GM19468 (cell line): ENCODE measurements at regions not wholly inside any gene's neighbourhood (a gene's known extent, or its start where the extent isn't known, plus 50 kb on each side); places are given as distances from the start of the nearest gene placed in this dataset.

Experiments used
- ATAC-seq: cut with Tn5 transposase; IDR thresholded peaks from one replicate; pipeline ENCODE4 v1.9.1; 2021; ENCODE audit warnings: mild to moderate bottlenecking, moderate library complexity, moderate number of reproducible peaks; ENCODE audit not compliant: unreplicated experiment; ENCODE audit errors: extremely low read depth

DNA sequence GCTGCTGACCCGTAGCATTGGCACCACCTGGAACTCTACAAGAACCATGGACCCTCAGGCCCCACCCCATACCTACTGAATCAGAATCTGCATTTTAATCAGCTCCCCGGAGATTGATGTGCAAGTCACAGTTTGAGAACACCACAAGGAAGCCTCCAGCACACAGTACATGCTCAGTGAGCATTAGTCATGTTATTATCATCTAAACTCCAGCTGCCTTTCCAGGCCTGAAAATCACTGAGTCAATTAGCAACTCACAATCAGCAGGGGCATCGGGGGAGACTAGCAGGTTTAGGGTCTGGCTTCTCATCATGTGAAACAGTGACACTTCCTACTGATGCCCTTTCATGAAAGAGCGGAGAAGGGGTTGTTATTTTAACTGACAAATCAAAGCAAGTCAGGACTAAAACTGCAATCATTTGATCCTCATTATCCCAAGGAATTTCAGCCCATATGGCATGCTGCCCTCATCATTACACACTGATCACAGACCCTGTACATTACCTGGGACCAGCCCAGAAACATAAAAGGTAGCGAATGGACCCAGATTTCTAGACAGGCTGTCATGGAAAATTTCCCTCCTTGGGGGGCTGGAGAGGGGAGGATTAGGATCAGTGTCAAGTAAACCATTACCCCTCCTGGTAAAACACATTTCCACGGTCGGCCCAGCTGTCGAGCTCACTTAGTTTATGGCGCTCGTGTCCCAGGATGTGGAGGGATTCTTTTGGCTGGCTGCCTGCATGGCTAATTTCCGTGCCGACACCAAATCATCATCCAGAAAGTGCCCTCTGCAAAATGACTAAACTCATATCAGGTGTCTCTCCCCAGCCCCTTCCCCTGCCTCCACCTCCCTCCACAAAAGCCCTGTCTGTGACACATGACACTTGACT lies 122.8 kb downstream of the PRLHR start:
- ATAC-seq, result no peak

DNA sequence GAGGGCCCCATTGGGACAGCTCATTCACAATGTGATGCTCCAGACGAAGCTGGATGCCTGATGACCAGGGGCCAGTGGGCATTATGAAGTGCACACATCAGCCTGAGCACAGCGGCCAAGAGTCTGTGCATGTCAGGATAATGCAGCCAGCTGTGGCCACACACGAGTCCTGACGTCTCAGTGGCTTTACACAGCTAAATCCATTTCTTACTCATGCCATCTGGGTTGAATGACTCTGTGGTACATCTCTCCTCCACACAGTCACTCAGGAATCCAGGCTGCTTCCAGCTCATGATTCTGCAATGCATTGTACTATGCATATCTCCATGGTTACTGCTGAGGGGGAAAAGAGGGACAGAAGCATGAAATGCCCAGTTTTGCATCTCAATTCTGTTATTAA lies 123.6 kb downstream of the PRLHR start:
- no peak for ATAC-seq

DNA sequence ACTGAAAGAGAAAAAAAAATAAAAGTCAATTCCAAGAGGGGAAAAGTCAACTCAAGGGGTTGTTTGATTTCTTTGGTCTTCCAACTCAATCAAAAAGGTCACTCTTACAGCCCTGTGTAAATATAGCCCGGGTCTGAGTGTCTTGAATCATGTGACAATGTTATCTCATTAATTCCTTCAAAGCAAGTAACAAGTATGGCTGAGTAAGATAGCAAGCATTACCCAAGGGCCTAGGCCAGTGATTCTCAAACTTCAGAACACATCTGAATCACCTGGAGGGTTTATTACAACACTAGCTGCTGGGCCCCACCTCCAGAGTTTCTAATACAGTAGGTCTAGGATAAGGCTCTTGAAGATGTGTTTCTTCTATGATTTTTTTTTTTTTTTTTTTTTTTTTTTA lies 125.0 kb downstream of the PRLHR start:
- no peak for ATAC-seq

DNA sequence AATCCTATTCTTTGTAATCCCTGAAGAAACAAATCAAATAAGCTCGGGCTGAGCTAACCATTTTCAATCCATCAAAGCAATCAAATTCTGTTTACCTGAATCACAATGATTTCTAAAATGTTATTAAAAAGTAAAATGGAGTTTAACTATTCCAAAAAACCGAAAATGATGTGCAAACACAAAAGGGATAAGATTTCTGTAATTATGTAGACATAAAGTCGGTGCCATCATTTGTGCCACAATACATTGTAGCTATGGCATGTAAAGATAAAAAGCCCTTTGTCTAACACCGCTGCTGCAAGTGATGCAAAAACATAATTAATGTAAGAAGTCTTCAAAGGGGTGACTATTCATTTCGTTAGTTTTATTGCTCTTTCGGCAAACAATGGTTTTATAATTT lies 125.1 kb upstream of the FAM204A start:
- no peak for ATAC-seq

DNA sequence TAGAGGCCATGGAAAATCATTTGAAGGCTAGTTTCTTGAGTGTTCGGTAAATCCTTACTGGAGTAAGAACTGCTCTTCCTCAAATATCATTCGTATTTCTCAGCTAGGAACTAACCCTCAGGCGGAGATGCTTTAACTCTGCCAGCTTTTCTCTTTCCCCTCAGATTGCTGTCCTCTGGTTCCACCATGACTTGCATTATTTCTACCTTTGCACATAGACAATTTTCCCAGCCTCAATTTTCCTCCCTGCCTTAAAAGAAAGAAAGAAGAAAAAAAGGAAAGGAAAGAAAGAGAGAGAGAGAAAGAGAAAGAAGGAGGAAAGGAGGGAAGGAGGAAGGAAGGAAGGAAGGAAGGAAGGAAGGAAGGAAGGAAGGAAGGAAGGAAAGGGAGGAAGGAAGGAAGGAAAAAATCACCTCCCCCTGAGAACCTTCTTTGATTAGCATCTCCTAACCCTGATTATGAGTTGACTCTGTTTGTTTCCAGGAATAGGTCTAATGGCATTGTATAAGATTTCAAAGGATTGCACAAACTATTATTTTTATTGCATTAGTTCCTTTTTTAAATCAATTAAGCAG lies 123.3 kb upstream of the FAM204A start:
- ATAC-seq, result no peak

DNA sequence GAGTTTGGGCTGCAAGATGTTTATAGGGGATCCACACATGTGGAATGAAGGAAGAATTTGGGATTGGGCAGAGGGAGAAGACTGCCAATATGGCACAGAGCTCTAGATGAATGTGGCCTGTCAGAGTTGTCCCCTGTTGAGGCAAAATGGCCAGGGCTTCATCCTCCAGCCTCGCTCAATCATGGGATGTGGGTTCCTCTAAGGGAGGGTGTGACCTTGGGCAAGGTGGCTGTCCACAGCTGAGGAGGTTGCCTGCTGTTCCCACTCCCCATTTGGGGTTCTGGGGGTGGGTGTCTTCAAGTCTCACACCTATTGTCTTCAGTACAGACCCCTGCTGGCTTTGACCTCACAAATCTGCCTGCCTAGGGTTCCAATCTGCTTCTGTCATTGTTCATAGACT lies 121.6 kb upstream of the FAM204A start:
- ATAC-seq, result no peak

DNA sequence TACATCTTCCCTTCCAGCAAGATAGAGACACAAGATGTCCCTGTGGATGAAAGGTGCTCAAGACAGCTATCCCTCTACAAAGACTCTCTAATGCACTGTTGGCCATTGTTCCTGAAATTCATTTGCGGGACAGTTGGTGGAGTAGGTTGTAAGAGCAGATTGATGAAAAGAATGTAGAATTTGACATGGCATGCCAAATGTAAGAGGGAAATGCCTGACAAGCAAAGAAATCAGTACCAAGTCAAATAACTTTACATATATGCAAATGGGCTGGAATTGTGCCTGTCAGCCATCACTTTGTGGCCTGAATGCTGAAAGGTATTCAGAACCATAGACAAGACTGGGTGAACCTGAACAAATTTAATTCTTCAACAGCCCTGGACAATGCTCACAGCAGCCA lies 120.3 kb upstream of the FAM204A start:
- ATAC-seq, result no peak

DNA sequence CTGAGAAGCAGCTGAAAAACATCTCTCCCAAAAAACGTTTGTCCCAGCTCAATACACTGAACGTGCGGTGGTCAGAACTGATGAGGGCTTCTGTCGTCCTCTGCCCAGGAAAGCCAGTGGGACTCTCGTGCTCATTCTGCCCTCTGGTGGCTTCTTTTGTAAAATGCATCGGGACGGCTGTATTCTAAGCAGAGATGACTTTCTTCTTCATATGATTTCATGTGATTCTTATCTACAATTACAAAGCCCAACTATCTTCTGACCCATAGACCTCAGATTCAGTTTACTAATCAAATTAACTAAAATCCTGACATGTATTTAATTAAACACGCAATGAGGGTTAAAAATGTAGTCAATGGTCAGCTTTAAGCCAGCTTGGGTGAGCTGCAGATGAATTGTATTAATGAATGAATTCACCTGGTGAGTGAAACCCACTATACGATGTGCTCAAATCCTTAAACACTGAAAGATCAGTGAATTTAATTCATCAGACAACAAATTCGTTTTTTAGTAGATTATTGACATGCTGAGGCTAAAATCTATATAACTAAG lies 117.6 kb upstream of the FAM204A start:
- ATAC-seq, result peak; percentile 71

DNA sequence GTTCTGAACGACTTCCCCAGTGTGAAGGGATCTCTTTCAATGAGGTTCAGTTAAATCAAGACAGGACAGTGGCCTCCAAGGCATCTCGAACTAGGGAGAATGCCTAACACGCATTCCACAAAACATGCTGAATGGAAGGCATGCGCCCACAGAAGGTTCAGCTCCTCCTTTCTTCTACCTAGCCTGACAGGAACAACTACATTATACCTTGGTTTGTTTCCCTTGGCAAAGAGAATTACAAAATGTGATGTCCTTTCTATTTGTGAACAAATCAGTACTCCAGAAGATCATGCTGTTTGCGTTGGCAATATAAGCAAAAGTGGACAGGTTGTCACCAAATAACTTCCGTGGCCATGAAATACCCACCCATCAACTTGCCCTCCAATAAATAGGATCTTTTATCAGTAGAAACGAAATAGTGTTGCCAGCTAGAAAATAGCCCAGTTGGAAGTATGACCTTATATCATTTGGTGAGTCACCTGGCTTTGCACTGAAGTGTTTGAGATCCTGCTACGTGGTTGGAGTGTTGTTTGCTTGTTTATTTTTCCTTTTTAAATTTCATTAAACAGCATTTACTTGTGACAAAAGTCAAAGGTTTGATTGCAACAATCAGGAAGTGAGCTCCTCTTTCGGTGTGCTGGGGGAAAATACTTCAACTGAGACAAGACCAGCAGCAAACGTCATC lies 117.0 kb upstream of the FAM204A start:
- no peak for ATAC-seq

DNA sequence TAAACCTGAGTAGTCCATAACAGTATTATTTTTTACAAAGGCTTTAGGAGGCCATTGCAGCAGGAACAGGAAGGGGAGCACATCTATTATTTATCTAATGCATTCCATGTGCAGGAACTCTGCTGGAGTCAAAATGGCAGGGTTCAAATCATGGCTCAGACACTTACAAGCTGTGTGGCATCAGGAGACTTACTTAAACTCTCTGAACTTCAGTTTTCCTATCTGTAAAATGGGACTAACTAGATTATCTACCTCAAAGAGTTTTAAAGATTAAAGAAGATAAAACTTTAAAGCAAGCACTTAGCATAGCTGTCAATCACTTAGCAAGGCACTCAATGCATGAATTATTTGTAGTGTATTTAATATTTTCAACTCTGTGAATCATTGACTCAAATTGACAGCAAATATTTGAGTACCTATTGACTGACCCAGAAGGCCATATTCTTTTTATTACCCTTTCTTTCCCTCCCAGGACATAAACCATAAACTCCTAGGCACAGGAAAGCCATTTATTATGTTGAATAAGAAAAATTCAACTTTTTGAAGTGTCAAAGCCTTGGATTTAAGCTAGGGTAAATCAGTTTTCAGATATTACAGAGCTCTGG lies 115.8 kb upstream of the FAM204A start:
- ATAC-seq, result no peak

DNA sequence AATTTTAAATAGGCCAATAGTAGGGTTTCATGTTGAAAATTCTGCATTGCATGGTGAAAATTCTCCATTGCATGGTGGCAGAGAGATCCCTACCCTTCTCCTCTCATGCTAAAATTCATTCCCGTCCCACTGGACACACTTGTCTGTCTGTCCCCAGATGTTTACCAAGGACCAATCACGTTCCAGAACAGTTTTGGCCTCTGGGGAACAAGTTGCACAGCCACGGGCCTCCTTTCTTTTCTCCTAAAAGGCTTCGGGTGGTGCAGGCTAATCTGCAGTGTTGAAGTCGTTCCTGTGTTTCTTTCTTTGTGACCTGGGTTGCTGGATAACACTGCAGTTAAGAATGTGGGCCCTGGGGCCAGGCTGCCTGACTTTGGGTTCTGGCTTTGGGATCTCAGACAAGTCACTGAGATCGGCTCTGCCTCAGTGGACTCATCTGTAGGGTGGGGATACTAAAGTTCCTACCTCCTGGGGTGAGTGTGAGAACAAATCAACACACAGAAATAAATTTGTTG lies 113.1 kb upstream of the FAM204A start:
- no peak for ATAC-seq

DNA sequence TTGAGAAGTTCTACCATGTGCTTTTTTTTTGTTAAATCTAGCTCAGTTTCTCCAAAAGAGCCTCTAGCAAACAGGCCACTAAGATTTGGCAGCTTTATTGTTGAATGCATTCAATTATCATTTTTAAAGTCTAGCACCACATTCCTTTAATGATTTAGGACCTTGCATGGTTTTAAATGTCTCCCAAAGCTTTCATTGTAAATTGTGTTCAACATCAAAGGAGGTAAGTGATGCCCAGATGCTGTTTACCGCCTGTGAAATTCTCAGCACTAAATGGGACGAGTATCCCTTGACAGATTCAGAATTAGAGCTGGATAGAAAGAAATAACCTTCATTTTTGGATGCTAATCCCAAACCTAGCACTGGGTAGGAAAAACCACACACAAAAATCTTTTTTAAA lies 112.1 kb upstream of the FAM204A start:
- ATAC-seq, result no peak

DNA sequence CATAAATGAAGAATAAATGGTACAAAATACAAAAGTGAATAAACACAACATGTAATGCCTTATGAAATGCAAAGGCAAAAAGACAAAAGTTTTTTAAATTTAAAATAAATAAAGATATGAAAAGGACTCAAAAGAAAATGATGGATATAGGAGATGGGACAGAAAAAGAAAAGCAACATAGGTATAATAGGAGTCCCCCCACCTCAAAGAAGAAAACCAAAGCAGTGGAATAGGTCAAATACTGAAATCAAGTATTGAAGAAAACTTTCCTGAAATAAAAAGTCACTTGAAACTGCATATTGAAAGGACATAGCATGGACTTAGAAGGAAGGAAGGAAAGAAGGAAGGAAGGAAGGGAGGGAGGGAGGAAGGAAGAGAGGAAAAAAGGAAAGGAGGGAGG lies 110.0 kb upstream of the FAM204A start:
- ATAC-seq, result no peak

DNA sequence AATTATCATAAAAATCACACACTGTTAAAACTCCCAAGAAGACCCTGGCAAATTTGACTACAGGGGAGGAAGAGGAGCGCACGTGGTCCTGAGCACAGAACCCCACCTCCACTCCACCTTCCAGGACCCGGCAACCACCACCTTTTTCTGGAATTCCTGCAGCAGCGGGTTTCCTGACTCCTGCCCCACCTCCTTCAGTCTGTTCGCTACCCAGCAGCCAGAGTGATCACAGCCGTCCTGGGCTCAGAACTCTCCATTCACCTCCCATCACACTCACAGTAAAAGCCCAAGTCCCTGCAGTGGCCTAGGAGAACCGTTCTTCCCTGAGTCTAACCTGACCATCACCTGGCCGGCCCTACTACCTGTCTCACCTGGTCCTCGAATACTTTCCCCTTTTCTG lies 107.4 kb upstream of the FAM204A start:
- ATAC-seq, result no peak

DNA sequence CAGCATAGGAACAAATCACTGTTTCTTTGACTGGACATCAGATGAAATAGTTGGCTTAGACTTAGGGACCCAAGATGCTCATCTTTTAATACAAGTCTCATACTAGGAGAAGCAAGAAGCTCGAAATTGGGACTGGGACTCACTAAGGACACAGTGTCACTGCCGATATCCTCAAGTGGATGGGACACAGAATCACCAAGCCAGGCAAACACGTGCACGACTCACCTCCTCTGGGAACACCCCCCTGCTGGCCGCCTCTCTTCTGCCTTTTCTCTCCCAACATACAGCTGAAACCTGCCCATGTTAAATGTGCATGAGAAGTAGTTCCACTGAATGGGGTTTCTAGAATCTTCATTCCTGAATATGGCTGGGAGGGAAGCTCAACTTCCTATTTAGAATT lies 106.6 kb upstream of the FAM204A start:
- no peak for ATAC-seq

DNA sequence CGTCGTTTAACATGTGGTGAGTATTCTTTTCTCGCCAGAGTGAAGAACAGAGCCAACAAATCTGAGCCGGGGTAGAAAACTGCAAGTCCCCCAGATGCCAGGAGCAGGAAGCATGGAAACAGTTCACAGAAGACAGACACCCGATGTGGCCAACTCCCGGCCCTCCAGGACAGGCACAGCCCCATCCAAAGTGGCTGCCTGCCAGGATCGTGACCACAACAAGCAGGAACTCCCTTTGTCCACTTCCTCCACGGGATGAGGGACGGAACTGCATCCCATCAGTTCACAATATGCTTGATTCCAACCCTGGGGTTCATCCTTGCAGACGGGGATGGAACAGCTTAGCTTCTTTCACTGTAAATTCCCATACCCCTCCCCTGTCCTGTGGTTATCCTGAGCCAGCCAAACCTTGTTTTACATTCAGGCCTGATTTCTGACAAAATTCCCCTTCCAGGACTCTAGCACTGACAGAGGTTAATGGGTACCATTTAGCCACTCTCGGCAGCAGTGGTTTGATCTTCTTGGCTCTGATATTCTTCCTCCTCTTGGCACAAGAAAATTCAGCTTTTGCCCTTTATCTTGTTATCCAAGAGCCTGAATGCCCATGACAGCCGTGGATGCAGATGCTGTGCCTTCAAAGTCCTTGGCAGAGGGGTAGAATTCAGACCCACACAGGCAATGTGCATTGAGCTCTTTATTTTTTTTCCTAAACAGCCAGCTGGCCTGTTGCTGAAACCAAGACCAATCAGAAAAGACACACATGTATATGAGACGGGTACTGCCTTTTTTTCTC lies 105.5 kb upstream of the FAM204A start:
- ATAC-seq, result no peak

DNA sequence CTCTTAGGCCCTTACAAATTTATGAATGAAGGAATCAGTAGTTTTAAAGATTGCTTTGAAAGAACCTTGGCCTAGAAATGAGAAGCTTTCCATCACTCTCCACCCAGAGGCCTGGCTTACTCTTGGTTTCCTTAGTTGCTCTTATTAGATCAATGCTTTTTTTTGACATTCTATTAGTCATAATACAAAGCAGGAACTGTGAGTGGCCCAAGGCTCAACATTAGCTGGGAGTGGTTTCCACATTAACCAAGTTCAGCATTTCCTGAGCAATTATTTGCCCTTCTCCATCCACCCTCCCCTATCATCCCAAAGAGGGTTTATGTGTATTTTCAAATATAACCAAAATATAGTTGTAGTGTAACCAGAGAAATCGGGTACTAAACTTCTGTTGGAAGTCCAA lies 103.4 kb upstream of the FAM204A start:
- ATAC-seq, result no peak

DNA sequence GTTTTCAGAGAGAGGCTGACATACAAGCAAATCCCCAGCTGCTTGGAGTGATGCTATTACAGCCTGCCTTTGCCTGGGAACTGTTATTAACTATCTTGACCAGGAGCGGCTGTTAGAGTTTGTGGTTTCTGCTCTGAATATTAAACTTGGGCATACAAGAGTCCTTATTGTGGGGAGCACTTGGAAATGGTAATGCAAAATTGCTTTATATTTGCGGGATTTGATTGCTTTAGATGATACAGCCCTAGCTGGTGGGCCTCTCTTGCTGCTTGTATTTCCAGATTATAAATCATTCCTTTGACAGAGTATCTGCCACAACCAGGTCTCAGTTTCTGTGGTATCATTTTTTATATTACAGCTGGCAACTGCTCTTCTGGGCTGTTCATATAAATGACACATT lies 101.9 kb upstream of the FAM204A start:
- ATAC-seq, result no peak

DNA sequence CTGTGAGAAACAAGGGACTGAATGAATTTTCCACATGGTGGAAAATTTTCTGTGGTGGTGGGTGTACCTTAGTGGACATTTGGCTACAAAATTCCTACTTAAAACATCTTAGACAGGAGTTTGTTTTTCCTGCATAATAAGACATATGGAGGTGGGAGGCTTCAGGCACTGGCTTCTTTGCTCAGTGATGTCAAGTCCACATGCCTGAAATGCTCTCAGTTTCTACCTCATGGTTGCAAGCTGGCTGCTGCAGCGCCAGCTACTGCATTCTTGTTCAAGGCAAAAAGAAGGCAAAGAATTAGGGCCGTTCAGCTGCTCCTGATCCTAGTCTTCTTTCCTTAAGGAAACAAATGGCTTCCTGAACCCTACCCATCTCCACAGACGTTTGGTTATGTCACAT lies 99.9 kb upstream of the FAM204A start:
- ATAC-seq, result no peak

DNA sequence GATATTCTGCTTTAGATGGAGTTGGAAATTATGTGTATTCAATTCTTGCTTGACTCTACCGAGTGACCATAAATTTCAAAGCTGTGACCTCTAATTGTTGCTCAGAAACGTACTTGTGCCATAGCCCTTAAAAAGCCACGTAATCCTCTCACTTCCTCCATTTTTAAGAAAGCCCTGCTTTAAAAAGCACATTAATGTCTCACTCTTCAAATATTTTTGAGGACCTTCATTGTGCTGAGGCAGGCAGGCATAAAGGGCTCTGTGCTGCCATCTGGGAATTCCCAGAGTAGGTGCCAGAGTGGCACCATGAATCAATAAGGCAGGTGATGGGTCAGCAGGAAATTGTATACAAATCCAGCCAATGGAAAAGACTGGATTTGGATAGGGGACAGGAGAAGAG lies 97.7 kb upstream of the FAM204A start:
- no peak for ATAC-seq
